UCSD-AML1 (cell line): ENCODE measurements at regions not wholly inside any gene's neighbourhood (a gene's known extent, or its start where the extent isn't known, plus 50 kb on each side); places are given as distances from the start of the nearest gene placed in this dataset.

Experiments
- DNase-seq: peaks from one replicate; lab custom pipeline; 2025; ENCODE audit not compliant: unreplicated experiment; lab: John Stamatoyannopoulos, UW

- DNase-seq, result no peak
Observed at GRCh38 chr7:156192921-156193320, 380.7 kb upstream of the SHH start.

GRCh38 chr7:156191090-156191489, 378.8 kb upstream of the SHH start:
- DNase-seq, result no peak

GRCh38 chr7:156185076-156185475, 372.8 kb upstream of the SHH start:
- no peak for DNase-seq

GRCh38 chr7:156184164-156184563, 371.9 kb upstream of the SHH start:
- DNase-seq, result no peak

- DNase-seq, result no peak
Observed at GRCh38 chr7:156180451-156181229, 368.4 kb upstream of the SHH start.

- DNase-seq, result no peak
Observed at GRCh38 chr7:156179872-156180390, 367.7 kb upstream of the SHH start.

GRCh38 chr7:156178857-156179256, 366.6 kb upstream of the SHH start:
- no peak for DNase-seq

GRCh38 chr7:156178214-156178613, 366.0 kb upstream of the SHH start:
- no peak for DNase-seq

GRCh38 chr7:156177422-156178055, 365.3 kb upstream of the SHH start:
- DNase-seq, result no peak

- no peak for DNase-seq
Observed at GRCh38 chr7:156176039-156176438, 363.8 kb upstream of the SHH start.

- no peak for DNase-seq
Observed at GRCh38 chr7:156175003-156175402, 362.7 kb upstream of the SHH start.

- DNase-seq, result no peak
Observed at GRCh38 chr7:156174428-156174827, 362.2 kb upstream of the SHH start.

- DNase-seq, result no peak
Observed at GRCh38 chr7:156173748-156174353, 361.6 kb upstream of the SHH start.

- DNase-seq, result no peak
Observed at GRCh38 chr7:156173346-156173745, 361.1 kb upstream of the SHH start.

GRCh38 chr7:156172638-156173037, 360.4 kb upstream of the SHH start:
- DNase-seq, result no peak

- DNase-seq, result no peak
Observed at GRCh38 chr7:156169474-156170370, 357.5 kb upstream of the SHH start.

GRCh38 chr7:156168434-156168833, 356.2 kb upstream of the SHH start:
- no peak for DNase-seq

- no peak for DNase-seq
Observed at GRCh38 chr7:156167987-156168386, 355.7 kb upstream of the SHH start.

GRCh38 chr7:156167417-156167807, 355.1 kb upstream of the SHH start:
- no peak for DNase-seq

- no peak for DNase-seq
Observed at GRCh38 chr7:156166692-156167416, 354.6 kb upstream of the SHH start.
